Right atrium auricular region (tissue), 2 donors: ENCODE measurements at regions not wholly inside any gene's neighbourhood (a gene's known extent, or its start where the extent isn't known, plus 50 kb on each side); places are given as distances from the start of the nearest gene placed in this dataset.
"Not testable (repeated sequence)": the region's sequence is repeated elsewhere in the genome, so short reads cannot be mapped to it uniquely, and the experiment has no call there.

Experiments used
- DNase-seq: peaks from one replicate; pipeline ENCODE4 v3.0.0-alpha.2; 2019; ENCODE audit warnings: low spot score
- H3K27ac ChIP-seq, 2 donors: fragments of 200-600 bp; sonication (generic); 1 replicate in 1 of 2; 2 replicates in 1 of 2; pipeline ENCODE4 v1.5.1; 2016 to 2019
- H3K27me3 ChIP-seq, 2 donors: fragments of 200-600 bp; sonication (generic); one replicate each; pipeline versions ENCODE4 v1.5.1 to v1.6.0; 2017 to 2019
- H3K36me3 ChIP-seq: fragments of 200-600 bp; sonication (generic); one replicate; pipeline ENCODE4 v1.5.1; 2016
- H3K4me1 ChIP-seq, 2 donors: fragments of 200-600 bp; sonication (generic); one replicate each; pipeline versions ENCODE4 v1.5.1 to v1.6.0; 2017 to 2019
- H3K4me3 ChIP-seq, 2 donors: fragments of 200-600 bp; sonication (generic); 1 replicate in 1 of 2; 2 replicates in 1 of 2; pipeline ENCODE4 v1.5.1; 2017 to 2019; ENCODE audit warnings: mild to moderate bottlenecking in 1 of 2, moderate library complexity in 1 of 2
- H3K9me3 ChIP-seq, 2 donors: fragments of 200-600 bp; sonication (generic); one replicate each; pipeline ENCODE4 v1.5.1; 2019
- CTCF ChIP-seq, 2 donors: fragments of 200-600 bp; sonication (generic); IDR thresholded peaks; one replicate each; pipeline ENCODE4 v1.5.1; 2019; ENCODE audit warnings: antibody characterized with exemption in 2 of 2

GRCh38 chr7:12831024-12831423 lies 143.6 kb downstream of the ARL4A start:
- no peaks in the 10 kb centered on the region for H3K36me3 ChIP-seq
- no peak for TF ChIP-seq CTCF (IDR thresholded peaks at IDR 0.05)
- DNase-seq = no peak
- H3K4me3 ChIP-seq = no peak overlapping the region
- peaks cover 0 to 6% of the 10 kb centered on the region in 2 donors for H3K9me3 ChIP-seq
- no peak overlapping the region for H3K27ac ChIP-seq
- H3K4me1 ChIP-seq = no peaks in the 10 kb centered on the region
- no peaks in the 10 kb centered on the region for H3K27me3 ChIP-seq

GRCh38 chr7:12833829-12834228 lies 146.4 kb downstream of the ARL4A start:
- Histone ChIP-seq H3K4me3 (no peak overlapping the region), H3K9me3 (peaks cover 0 to 6% of the 10 kb centered on the region in 2 donors), H3K36me3 (no peaks in the 10 kb centered on the region), H3K27ac (no peak overlapping the region), H3K27me3 (no peaks in the 10 kb centered on the region), H3K4me1 (no peaks in the 10 kb centered on the region)
- no peak for TF ChIP-seq CTCF (IDR thresholded peaks at IDR 0.05)
- DNase-seq = no peak

- Histone ChIP-seq H3K4me1 (no peaks in the 10 kb centered on the region), H3K4me3 (no peak overlapping the region), H3K9me3 (peaks cover 0 to 6% of the 10 kb centered on the region in 2 donors), H3K27me3 (no peaks in the 10 kb centered on the region), H3K27ac (no peak overlapping the region), H3K36me3 (no peaks in the 10 kb centered on the region)
- no peak for TF ChIP-seq CTCF (IDR thresholded peaks at IDR 0.05)
- DNase-seq = no peak
Observed at GRCh38 chr7:12834782-12835181, 147.3 kb downstream of the ARL4A start.

- H3K4me3 ChIP-seq = no peak overlapping the region
- H3K27ac ChIP-seq = no peak overlapping the region
- no peaks in the 10 kb centered on the region for H3K4me1 ChIP-seq
- H3K9me3 ChIP-seq = peaks cover 0 to 8% of the 10 kb centered on the region in 2 donors
- TF ChIP-seq CTCF (IDR thresholded peaks at IDR 0.05) = no peak
- H3K36me3 ChIP-seq = no peaks in the 10 kb centered on the region
- no peaks in the 10 kb centered on the region for H3K27me3 ChIP-seq
- DNase-seq = no peak
Observed at GRCh38 chr7:12839508-12840153, 152.2 kb downstream of the ARL4A start.

GRCh38 chr7:12844732-12845131 lies 157.3 kb downstream of the ARL4A start:
- not testable (repeated sequence) for H3K36me3 ChIP-seq, H3K27me3 ChIP-seq, H3K27ac ChIP-seq, DNase-seq, H3K4me3 ChIP-seq, H3K4me1 ChIP-seq
- peaks cover 0 to 16% of the 10 kb centered on the region in 2 donors for H3K9me3 ChIP-seq

- DNase-seq = no peak
- H3K27ac ChIP-seq = no peak overlapping the region
- no peak for TF ChIP-seq CTCF (IDR thresholded peaks at IDR 0.05)
- no peaks in the 10 kb centered on the region for H3K36me3 ChIP-seq
- H3K9me3 ChIP-seq = peaks cover 0 to 16% of the 10 kb centered on the region in 2 donors
- no peaks in the 10 kb centered on the region for H3K4me1 ChIP-seq
- no peaks in the 10 kb centered on the region for H3K27me3 ChIP-seq
- no peak overlapping the region for H3K4me3 ChIP-seq
Observed at GRCh38 chr7:12847001-12847400, 159.6 kb downstream of the ARL4A start.
